ENCODE measurements at regions not wholly inside any gene's neighbourhood (a gene's known extent, or its start where the extent isn't known, plus 50 kb on each side); places are given as distances from the start of the nearest gene placed in this dataset.

DNA sequence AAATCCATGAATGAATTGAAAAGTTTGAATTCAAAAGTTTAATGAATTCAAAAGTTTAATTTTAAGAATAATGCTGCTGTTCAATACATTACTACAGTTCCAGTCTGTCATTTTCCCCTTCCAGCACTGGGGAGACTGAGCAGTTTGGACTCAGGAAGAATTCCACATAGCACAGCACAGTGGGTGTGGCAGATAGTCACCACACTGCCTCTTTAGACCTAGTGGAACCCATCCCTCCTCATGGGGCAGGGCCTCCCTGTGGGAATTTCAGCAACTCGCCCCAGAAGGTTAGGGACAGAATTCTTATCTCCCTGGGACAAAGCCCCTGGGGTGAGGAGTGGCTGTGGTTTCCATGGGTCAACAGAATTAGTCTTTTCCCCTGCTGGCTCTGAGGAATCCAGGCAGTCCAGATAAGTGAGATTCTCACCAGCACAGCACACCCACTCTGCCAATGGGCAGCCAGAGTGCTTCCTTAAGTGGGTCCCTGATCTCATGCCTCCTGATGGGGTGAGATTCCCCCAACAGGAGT is 442.0 kb upstream of the SYT4 start:
- no peak for ATAC-seq
- Histone ChIP-seq H3K4me3 (replicated peaks in 1 of 2; ENCODE audit: low read depth in 1 of 2, low read length in 2 of 2) (no peak overlapping the region), H3K27me3 (ENCODE audit: insufficient read depth, low read length) (no peaks in the 10 kb centered on the region), H3K9ac (ENCODE audit: low read length) (no peak overlapping the region), H3K9me2 (ENCODE audit: insufficient read depth) (no peaks in the 10 kb centered on the region), H3K79me2 (ENCODE audit: insufficient read depth, low read length) (no peaks in the 10 kb centered on the region), H3K27ac (ENCODE audit: low read depth, low read length) (no peak overlapping the region), H3K4me1 (ENCODE audit: control insufficient read depth in 1 of 2, insufficient read depth in 2 of 2, low read length in 2 of 2) (no peaks in the 10 kb centered on the region), H2AFZ (ENCODE audit: low read depth, low read length, poor library complexity, severe bottlenecking) (no peak overlapping the region), H3K9me3 (ENCODE audit: control insufficient read depth in 1 of 2, insufficient read depth in 1 of 2, low read depth in 1 of 2, low read length in 2 of 2) (peaks cover 3 to 11% of the 10 kb centered on the region in 2 experiments; a peak in 2 of 4 replicates), H3K36me3 (ENCODE audit: control insufficient read depth in 1 of 2, insufficient read depth in 2 of 2, low read length in 2 of 2) (no peaks in the 10 kb centered on the region), H3K4me2 (ENCODE audit: low read length) (no peak overlapping the region), H4K20me1 (ENCODE audit: insufficient read depth) (no peaks in the 10 kb centered on the region)
- CTCF ChIA-PET: no interaction called here
- DNase-seq (ENCODE audit: low read depth, low spot score): no peak
- TF ChIP-seq EGR1 (IDR thresholded peaks at IDR 0.05; ENCODE audit: low read depth) (no peak), ZFX (IDR thresholded peaks at IDR 0.05) (no peak), POLR2A (IDR thresholded peaks at IDR 0.05; ENCODE audit: borderline replicate concordance, extremely low read depth, insufficient read depth, insufficient read length) (no peak), JUND (IDR thresholded peaks at IDR 0.05) (no peak), SP1 (IDR thresholded peaks at IDR 0.05; ENCODE audit: low read depth) (no peak), SRF (IDR thresholded peaks at IDR 0.05; ENCODE audit: low read depth) (no peak), TCF7L2 (IDR thresholded peaks at IDR 0.05; ENCODE audit: borderline replicate concordance, extremely low read depth, insufficient read depth, insufficient read length) (no peak), CBX3 (IDR thresholded peaks at IDR 0.05; ENCODE audit: low read depth) (no peak), ELF1 (IDR thresholded peaks at IDR 0.05; ENCODE audit: borderline replicate concordance, low read depth) (no peak), POLR2AphosphoS5 (IDR thresholded peaks at IDR 0.05; ENCODE audit: low read depth, low read length) (no peak), YY1 (IDR thresholded peaks at IDR 0.05; ENCODE audit: extremely low read depth, insufficient replicate concordance, low read depth, low read length) (no peak), EZH2phosphoT487 (IDR thresholded peaks at IDR 0.05; ENCODE audit: borderline replicate concordance) (no peak), FOSL1 (IDR thresholded peaks at IDR 0.05; ENCODE audit: low read depth) (no peak), CEBPB (IDR thresholded peaks at IDR 0.05; ENCODE audit: low read depth) (no peak), ZNF274 (IDR thresholded peaks at IDR 0.05; ENCODE audit: low read depth, low read length) (no peak)
- TF ChIP-seq, protein P1, sequence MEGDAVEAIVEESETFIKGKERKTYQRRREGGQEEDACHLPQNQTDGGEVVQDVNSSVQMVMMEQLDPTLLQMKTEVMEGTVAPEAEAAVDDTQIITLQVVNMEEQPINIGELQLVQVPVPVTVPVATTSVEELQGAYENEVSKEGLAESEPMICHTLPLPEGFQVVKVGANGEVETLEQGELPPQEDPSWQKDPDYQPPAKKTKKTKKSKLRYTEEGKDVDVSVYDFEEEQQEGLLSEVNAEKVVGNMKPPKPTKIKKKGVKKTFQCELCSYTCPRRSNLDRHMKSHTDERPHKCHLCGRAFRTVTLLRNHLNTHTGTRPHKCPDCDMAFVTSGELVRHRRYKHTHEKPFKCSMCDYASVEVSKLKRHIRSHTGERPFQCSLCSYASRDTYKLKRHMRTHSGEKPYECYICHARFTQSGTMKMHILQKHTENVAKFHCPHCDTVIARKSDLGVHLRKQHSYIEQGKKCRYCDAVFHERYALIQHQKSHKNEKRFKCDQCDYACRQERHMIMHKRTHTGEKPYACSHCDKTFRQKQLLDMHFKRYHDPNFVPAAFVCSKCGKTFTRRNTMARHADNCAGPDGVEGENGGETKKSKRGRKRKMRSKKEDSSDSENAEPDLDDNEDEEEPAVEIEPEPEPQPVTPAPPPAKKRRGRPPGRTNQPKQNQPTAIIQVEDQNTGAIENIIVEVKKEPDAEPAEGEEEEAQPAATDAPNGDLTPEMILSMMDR (IDR thresholded peaks at IDR 0.05 in 2 of 3, conservative IDR thresholded peaks at IDR 0.05 in 1 of 3; ENCODE audit: borderline replicate concordance in 1 of 3, insufficient read depth in 1 of 3, low read depth in 2 of 3, low read length in 2 of 3): no peak
- TF ChIP-seq, protein P2, sequence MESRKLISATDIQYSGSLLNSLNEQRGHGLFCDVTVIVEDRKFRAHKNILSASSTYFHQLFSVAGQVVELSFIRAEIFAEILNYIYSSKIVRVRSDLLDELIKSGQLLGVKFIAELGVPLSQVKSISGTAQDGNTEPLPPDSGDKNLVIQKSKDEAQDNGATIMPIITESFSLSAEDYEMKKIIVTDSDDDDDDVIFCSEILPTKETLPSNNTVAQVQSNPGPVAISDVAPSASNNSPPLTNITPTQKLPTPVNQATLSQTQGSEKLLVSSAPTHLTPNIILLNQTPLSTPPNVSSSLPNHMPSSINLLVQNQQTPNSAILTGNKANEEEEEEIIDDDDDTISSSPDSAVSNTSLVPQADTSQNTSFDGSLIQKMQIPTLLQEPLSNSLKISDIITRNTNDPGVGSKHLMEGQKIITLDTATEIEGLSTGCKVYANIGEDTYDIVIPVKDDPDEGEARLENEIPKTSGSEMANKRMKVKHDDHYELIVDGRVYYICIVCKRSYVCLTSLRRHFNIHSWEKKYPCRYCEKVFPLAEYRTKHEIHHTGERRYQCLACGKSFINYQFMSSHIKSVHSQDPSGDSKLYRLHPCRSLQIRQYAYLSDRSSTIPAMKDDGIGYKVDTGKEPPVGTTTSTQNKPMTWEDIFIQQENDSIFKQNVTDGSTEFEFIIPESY (IDR thresholded peaks at IDR 0.05; ENCODE audit: extremely low read depth, insufficient replicate concordance, low read length): no peak
- TF ChIP-seq, protein P3, sequence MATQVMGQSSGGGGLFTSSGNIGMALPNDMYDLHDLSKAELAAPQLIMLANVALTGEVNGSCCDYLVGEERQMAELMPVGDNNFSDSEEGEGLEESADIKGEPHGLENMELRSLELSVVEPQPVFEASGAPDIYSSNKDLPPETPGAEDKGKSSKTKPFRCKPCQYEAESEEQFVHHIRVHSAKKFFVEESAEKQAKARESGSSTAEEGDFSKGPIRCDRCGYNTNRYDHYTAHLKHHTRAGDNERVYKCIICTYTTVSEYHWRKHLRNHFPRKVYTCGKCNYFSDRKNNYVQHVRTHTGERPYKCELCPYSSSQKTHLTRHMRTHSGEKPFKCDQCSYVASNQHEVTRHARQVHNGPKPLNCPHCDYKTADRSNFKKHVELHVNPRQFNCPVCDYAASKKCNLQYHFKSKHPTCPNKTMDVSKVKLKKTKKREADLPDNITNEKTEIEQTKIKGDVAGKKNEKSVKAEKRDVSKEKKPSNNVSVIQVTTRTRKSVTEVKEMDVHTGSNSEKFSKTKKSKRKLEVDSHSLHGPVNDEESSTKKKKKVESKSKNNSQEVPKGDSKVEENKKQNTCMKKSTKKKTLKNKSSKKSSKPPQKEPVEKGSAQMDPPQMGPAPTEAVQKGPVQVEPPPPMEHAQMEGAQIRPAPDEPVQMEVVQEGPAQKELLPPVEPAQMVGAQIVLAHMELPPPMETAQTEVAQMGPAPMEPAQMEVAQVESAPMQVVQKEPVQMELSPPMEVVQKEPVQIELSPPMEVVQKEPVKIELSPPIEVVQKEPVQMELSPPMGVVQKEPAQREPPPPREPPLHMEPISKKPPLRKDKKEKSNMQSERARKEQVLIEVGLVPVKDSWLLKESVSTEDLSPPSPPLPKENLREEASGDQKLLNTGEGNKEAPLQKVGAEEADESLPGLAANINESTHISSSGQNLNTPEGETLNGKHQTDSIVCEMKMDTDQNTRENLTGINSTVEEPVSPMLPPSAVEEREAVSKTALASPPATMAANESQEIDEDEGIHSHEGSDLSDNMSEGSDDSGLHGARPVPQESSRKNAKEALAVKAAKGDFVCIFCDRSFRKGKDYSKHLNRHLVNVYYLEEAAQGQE (IDR thresholded peaks at IDR 0.05; ENCODE audit: low read depth): no peak
- TF ChIP-seq, protein P4, sequence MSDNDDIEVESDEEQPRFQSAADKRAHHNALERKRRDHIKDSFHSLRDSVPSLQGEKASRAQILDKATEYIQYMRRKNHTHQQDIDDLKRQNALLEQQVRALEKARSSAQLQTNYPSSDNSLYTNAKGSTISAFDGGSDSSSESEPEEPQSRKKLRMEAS (IDR thresholded peaks at IDR 0.05): no peak
- TF ChIP-seq, protein P5, sequence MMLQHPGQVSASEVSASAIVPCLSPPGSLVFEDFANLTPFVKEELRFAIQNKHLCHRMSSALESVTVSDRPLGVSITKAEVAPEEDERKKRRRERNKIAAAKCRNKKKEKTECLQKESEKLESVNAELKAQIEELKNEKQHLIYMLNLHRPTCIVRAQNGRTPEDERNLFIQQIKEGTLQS (IDR thresholded peaks at IDR 0.05): no peak
- RAD21 ChIA-PET (ENCODE audit: low non-redundant PET in 1 of 2, low total read pairs in 2 of 2, uncharacterized antibody in 2 of 2, unreplicated experiment in 2 of 2): no interaction called here
- POLR2A ChIA-PET: no interaction called here
- BruUV-seq (replicated peaks): no TSS peak
- intact Hi-C loops (cut with micrococcal nuclease): no loop called here

Measured in HCT116 (cell line).